ENCODE measurements at regions not wholly inside any gene's neighbourhood (a gene's known extent, or its start where the extent isn't known, plus 50 kb on each side); places are given as distances from the start of the nearest gene placed in this dataset.

DNA sequence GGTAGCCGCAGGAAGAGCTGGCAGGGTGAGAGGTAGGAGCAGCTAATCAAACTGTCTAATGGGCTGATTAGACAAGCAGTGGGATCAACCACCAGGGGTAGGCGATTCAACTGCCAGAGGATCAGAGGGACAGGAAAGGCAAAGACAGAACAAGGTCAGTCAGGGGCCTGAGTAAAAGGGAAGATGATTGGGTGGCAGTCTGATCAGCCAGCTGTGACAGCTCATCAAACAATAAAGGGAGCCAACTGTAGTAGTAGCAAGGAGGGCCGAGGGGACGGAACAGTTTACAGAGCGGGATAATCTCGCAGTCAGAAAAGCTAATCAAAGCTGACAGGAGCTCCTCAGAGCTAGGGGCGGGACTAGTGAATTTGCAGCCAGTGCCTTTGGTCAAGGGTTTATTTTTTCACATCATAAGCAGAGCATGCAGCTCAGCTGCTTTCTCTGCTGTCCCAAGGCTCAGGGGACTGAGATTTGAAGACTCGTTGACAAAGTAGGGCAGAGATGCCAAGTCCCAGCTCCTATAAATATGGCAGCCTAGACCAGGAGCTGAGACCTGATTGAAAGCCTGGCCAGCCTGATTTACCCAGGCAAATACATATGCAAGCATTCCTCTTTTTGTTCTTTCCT lies 418.2 kb downstream of the GABRG2 start:
- DNase-seq (ENCODE audit: low read depth): no peak

DNA sequence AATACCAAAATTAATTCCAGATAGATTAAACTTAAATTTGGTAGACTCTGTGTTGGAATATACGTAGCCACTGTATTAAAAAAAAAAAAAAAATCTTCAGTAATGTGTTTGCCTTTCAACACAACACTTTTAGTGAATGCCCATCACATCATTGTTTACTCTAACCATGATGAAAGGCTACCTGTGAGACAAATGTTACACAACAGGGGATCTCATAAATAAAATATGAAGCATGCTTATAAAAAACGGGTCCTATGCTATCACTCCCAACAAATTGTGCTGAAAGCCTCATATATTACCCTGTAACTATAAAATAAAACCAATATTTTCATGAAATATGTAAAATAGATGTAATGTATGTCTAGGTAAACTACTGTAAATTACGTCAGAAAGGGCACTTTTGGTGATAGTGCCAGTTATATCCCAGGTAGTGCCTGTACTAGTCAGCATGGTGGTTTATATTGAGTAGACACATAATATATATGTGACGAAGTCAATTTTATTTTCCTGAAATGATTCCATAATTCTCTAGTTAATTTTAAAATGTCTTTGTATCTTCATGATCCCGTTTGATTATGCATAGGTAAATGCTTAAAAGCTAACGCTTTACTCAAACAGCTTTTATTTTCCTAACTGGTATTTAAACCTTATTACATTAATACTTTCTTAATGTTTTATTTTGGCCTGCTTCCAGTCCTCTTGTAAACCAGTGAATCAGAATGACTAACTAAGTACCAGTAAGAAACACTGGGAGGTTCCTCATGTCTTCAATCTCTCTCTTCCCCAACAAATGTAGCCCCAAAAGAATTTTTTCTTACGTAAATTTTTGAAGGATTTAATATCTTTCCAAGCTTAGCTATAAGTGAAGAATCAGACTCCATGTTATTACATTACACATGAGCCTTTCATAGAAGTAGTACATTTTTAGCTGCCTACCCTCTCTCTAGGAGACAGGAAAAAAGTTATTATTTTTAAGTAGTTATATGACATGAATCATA lies 420.3 kb downstream of the GABRG2 start:
- no peak for DNase-seq (ENCODE audit: low read depth)

DNA sequence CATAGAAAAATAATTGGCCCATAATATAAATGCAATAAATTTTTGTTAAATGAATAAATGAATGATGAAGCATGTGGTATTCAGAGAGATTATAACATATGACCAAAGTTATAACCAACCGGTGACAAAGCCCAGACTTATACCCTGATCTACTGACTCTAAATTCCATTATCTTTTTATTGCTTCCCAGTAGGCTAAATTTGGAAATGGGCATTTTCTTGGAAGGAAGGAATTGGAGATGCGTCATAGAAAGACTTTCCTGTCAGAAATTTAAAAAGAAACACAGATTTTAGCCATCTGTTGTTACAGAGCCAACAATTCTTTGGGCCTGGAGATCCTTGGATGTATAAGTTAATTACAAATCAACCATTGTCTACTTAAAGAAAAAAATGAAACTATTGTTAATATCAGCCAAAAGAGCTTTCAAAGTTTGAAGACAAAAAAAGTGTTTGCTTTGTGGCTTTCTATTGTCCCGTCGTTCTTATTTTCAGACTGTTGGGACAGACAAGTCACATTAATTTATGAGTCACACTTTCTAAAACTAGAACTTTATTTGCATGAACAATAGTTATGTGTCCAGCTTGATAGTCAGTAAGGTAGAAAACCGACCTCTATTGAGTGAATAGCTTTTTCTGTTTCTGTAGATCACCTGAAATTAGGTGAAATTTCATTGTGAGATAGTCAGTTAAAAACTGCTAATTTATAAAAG lies 428.7 kb downstream of the GABRG2 start:
- no peak for DNase-seq (ENCODE audit: low read depth)

DNA sequence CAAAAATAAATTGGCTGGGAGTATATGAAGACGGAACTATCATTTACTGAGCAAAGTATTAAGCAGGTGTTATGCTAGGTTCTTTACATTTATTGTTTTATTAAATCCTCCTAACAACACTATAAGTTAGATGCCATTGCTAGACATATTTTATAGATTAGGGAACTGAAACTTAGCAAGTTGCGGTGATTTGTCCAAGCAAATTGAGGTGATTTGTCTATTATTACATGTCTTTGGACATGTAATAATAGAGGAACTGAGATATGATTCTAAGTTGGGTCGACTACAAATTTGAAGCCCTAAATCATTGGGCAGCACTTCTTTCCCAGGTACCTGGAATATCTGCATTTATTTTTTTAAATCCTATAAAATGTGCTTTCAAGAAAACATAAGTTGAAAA lies 429.9 kb downstream of the GABRG2 start:
- no peak for DNase-seq (ENCODE audit: low read depth)

DNA sequence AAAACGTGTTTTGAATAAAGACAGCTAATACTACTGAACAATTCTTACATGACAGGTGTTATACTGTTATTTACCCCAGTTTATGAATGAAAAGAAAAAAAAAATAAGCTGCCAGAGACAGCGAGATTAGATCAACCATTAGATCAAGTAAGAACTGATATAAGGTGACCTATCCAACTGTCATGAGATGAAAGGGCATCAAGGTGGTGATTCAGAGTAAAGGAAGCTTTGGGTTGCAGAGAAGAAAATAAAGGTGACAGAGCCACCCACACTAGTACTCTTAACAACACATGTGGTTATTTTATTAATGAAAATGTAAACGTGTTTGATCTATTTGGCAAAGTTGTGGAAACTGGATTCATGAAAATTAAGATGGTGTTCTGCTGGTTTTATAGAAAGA lies 435.2 kb downstream of the GABRG2 start:
- DNase-seq (ENCODE audit: low read depth): no peak

DNA sequence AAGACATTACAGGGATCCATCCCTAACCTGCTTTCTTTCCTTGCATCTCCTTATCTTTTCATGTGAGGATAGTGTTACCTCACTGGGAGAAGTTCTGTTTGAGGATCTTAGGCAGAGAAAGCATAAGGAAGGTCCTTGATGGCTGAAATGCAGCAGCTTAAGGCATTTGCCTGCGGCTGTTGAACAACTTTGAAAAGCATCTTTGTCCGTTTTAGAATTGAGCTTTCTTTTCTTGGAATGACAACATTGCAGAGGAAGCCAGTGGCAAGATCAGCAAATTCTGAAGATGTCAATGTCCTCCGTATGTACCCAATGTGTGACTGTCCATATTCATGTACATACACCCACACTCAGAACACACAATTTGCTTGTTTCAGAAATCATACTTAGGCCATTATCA lies 436.2 kb downstream of the GABRG2 start:
- DNase-seq (ENCODE audit: low read depth): peak; percentile 22

DNA sequence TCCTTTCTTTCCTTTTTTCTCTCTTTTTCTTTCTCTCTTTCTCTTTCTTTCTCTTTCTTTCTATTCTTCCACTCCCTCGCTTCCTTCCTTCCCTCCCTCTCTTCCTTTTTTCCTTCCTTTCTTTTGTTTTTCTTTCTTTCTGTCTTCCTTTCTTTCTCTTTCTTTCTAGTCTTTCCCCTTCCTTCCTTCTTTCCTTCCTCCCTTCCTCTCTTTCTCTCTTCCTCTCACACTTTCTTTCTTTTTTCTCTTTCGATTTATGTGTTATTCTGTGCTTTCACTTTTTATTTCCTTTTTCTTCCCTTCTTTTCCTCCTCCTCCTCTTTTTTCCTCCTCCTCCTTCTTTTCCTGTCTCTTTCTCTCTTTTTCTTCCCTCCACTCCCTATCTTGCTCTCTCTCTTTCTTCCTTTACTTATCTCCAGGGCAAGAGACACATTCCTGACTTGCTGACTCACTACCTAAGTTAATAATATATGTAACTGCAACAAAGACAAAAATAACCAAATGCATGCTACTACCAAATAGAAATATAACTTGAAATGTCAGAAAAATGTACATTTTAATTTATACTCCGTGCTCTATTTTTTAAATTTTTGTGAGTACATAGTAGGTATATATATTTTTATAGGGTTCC lies 445.5 kb downstream of the GABRG2 start:
- no peak for DNase-seq (ENCODE audit: low read depth)

DNA sequence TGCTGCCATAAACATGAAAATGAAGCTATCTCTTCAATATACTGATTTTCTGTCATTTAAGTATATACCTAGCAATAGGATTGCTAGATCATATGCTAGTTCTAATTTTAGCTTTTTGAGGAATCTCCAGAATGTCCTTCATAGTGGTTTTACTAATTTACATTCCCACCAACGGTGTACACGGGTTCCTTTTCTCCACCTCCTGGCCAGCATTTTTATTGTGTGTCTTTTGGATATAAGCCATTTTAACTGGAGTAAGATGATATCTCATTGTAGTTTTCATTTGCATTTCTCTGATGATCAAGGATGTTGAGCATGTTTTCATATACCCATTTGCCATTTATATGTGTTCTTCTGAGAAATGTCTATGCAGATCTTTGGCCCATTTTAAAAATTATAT lies 446.5 kb downstream of the GABRG2 start:
- no peak for DNase-seq (ENCODE audit: low read depth)

DNA sequence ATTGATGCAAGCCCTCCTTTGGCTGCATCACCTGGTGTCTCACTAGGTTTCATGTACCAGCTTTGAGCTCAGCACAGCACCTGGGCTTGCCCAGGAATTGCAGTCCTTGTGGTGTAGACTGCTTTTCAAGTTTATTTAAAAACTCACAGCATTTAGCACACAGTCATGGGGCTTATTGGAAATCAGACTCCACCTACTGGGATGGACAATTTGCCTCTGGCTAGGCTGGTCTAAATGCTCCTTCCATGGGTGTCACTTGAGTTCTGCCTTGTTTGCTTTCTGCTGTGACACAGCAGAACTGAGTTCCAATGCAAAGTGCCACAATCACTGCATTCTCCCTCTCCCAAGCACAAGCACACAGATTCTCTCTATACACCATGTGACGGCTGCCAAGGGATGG lies 453.3 kb downstream of the GABRG2 start:
- no peak for DNase-seq (ENCODE audit: low read depth)

DNA sequence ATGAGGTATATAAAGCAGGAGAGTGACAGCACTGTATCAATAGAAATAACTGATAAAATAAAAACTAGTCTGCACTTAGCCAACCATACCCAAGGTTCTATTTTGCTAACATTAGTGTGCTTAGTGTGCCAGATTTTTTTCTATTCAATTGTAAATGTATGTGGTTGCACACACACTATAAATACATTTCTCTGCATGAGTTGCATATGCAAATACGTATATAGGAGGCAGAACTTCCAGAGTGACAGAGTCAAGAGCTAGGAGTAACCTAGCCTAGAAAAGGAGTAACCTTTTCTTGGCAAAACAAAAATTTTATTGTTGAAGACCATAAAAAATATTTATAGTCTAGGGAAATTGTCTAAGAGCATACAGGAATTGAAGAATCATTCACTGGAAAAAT lies 461.6 kb downstream of the GABRG2 start:
- DNase-seq (ENCODE audit: low read depth): no peak

DNA sequence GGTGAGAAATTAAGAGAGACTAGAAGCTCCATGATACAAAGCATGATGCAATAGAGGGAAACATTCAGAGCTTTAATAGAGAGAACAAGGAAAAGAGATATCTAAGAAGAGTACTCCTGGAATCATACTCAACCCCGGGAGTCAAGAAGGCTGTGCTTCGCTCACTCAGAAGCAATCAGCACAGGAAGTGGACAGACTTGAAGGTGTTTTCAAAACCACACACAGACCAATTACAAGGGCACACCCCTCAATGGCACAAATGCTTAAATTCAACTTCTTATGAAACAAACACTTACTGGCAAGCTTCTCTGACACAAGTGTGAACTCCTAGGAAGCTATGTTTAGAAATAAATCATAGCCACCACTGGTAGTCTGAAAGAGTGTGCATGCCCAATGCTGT lies 462.3 kb downstream of the GABRG2 start:
- no peak for DNase-seq (ENCODE audit: low read depth)

DNA sequence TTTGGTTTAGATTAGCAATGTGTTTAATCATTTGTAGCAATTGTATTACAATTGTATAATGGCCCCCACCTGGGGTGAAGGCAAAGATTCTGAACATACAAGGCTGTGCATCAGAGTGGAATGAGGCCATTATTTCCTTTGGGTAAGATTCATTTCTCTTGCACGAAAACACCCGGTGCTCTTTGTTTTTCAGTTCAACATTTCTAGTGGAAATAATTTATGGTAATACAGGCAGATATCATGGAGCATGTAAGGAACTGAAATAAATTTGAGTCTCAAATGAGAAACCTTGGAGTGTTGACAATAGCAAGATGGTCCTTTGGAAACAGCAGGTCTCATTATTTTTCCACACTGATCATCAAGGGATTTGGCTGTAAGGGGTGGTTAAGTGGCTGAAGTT lies 475.9 kb downstream of the GABRG2 start:
- DNase-seq (ENCODE audit: low read depth): no peak

DNA sequence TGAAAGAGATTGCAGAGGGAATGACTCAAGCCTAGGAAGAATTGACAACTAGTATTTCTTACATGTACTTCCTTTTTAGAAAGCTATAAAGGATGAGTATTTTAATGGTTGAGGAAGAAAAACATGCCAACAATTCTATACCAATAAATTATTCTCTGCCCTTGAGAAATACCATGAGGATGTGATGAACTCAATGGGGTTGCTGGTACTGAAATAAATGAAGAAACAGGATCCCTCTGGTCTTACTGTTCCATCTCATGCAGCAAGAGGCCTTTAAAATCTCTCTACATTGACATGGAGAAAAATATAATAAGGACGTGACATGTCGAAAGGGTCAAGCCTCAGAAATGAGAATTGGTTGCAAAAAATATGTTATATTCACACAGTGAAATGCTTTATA lies 477.3 kb downstream of the GABRG2 start:
- DNase-seq (ENCODE audit: low read depth): no peak

DNA sequence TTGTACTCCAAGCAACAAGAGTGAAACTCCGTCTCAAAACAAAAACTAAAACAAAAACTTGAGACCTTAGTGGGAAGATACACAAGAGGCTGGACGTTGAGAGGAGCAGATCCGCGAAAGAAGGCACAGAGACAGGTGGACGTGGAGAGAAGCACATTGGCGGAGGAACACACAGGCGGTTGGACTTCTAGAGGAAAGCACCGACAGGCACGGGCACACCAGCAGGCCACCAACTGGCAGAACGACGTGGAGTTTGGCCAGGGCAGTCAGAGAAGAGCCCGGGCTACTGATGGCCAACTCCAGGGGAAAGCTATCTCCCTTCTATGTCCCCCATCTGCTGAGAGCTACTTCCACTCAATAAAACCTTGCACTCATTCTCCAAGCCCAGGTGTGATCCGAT lies 482.7 kb downstream of the GABRG2 start:
- DNase-seq (ENCODE audit: low read depth): no peak

DNA sequence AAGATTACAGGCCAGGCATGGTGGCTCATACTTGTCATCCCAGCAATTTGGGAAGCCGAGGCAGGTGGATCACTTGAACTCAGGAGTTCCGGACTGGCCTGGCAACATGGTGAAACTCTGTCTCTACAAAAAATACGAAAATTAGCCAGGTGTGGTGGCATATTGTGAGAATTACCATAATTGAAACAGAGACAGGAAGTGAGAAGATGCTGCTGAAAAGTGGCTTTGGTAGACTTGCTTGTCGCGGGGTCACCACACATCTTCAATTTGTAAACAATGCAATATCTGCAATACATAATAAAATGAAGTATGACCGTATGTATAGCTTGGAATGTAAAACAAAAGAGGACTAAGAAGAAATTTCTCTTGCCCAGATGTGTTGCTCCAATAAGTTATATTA lies 490.5 kb downstream of the GABRG2 start:
- no peak for DNase-seq (ENCODE audit: low read depth)

DNA sequence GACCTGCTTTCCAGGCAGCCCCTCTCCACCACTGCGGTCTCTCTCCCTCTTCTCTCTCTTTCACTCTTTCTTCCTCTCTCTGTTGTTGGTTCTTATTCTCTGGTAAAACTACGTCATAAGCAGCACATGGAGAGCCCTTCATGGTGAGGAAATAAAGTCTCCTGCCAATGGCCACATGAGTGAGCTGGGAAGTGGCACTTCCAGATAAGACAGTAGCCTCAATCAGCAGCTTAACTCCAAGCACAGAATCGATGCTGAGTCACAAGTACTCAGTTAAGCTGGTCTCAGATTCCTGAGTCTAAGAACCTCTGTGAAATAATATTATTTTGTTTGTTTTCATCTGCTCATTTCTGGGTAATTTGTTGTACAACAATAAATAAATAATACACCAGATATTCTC lies 500.1 kb downstream of the GABRG2 start:
- no peak for DNase-seq (ENCODE audit: low read depth)

DNA sequence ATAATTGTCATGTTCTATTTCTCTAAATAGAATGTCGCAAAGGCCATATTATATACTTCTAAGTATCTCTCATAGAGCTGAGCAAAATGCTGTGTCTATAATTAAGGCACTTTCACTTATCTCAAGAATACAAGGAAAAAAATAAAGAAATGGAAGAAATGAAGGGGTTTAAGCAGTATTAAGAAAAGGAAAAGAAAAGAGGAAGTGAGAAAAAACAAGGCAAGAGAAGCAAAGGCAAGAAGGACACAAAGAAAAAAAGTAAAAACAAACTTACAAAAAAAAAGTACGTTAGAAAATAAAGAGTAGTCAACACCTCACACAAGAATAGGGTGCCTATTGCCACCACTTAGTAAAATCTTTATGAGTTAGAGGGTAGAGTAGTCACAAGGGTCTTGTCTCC lies 506.2 kb downstream of the GABRG2 start:
- DNase-seq (ENCODE audit: low read depth): no peak

DNA sequence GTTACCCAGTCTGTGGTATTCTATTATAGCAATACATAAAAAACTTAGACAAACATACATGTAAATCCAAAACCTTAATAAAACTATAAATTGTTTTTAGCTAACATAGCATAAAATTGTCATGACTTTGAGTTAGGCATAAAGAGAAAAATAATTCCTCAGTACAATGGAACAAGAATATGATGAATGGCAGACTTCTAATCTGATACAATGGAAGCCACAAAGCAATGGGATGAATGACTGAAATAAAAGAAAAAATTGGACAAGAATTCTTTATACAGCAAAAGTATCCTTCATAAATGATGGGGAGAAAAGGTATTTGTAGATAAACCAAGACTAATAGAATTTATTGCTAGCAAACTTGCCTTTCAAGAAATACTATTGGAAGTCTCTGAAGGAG lies 524.2 kb downstream of the GABRG2 start:
- DNase-seq (ENCODE audit: low read depth): no peak

DNA sequence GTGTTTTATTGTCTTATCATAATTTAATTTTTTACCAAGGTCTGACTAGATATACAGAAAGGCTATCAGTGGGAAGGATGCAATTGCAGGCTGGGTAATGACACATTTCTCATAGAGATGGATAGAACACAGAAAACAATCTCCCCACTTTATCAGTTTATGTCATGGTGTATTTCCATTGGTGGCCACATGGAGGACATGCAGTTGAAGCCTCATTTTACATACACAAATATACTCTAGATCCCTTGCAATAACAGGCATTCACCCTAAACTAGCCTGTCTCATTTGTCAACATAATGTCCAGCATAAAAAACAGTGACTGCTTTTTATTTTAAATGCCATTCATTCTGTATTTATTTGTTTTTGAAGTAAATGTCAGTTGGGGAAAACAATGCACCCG lies 526.3 kb downstream of the GABRG2 start:
- DNase-seq (ENCODE audit: low read depth): no peak

DNA sequence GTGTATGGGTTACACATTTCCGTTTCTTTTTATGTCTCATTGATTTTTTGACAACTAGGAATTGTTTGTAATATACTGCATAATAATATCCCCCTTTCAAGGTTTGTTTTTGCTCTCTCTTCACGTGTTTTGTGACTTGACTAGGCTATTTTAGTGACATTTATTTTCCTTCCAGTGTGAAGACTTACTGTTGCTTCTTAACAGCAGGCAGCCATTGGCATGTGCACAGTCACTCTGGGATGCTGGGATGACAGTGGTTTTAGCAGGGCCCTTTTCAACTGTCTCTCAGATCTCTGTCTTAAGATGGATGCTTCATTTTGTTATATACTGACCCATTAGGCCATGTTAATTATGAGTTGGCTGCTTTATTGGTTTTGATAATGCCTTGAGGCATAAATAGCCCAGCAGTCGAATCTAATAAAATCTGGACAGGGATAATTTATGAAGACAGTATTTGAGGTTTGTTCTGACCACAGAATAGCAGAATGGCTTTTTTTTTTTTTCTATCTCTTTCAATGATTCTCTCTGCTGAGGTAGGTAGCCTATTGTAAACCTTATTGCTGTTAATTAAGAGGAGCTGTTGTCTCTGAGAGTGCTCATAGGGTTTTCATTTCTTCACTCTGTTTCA lies 536.0 kb downstream of the GABRG2 start:
- no peak for DNase-seq (ENCODE audit: low read depth)

DNA sequence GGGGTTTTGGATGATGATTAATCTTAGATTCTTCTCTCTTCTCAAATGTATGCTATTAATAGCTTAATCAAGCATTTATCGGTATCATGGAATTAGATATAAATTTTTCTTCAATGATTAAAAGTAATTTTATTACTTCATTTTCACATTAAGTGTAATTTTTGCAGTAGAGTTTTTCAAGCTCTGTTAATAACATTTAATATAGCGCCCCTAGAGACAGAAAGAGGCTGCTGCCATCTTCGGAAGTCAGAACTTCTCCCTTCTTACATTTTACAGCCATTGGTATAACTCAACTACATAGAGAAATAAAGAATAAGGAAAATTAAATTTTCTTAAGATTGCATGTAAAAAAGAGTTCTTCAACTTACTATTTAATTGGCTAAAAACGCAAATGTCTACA lies 540.3 kb downstream of the GABRG2 start:
- no peak for DNase-seq (ENCODE audit: low read depth)
